Hematopoietic multipotent progenitor cell treated with erythropoietin and hydrocortisone succinate and interleukin-3 and kit ligand, for 15 days (in vitro differentiated cells): ENCODE measurements at regions not wholly inside any gene's neighbourhood (a gene's known extent, or its start where the extent isn't known, plus 50 kb on each side); places are given as distances from the start of the nearest gene placed in this dataset.

Source experiments
- DNase-seq: peaks from one replicate; pipeline ENCODE4 v3.0.0-alpha.2; 2015; ENCODE audit warnings: low spot score

- no peak for DNase-seq
Observed at GRCh38 chr12:91622037-91622436, 439.4 kb upstream of the DCN start.

GRCh38 chr12:91620992-91621391 lies 438.4 kb upstream of the DCN start:
- no peak for DNase-seq

GRCh38 chr12:91620422-91620821 lies 437.8 kb upstream of the DCN start:
- no peak for DNase-seq

GRCh38 chr12:91618281-91618680 lies 435.7 kb upstream of the DCN start:
- DNase-seq, result no peak

GRCh38 chr12:91617818-91618217 lies 435.2 kb upstream of the DCN start:
- DNase-seq, result no peak

- DNase-seq, result no peak
Observed at GRCh38 chr12:91616416-91616815, 433.8 kb upstream of the DCN start.

GRCh38 chr12:91613223-91613779 lies 430.7 kb upstream of the DCN start:
- no peak for DNase-seq

- no peak for DNase-seq
Observed at GRCh38 chr12:91610561-91610960, 427.9 kb upstream of the DCN start.

- DNase-seq, result no peak
Observed at GRCh38 chr12:91609283-91609682, 426.7 kb upstream of the DCN start.

- DNase-seq, result no peak
Observed at GRCh38 chr12:91608542-91608941, 425.9 kb upstream of the DCN start.

GRCh38 chr12:91606662-91607377 lies 424.2 kb upstream of the DCN start:
- no peak for DNase-seq

- DNase-seq, result no peak
Observed at GRCh38 chr12:91604897-91605296, 422.3 kb upstream of the DCN start.

- no peak for DNase-seq
Observed at GRCh38 chr12:91603060-91603459, 420.4 kb upstream of the DCN start.

GRCh38 chr12:91601054-91601453 lies 418.4 kb upstream of the DCN start:
- no peak for DNase-seq

- DNase-seq, result no peak
Observed at GRCh38 chr12:91594715-91595114, 412.1 kb upstream of the DCN start.

GRCh38 chr12:91591639-91591987 lies 409.0 kb upstream of the DCN start:
- no peak for DNase-seq

GRCh38 chr12:91590966-91591638 lies 408.5 kb upstream of the DCN start:
- no peak for DNase-seq

- DNase-seq, result no peak
Observed at GRCh38 chr12:91588874-91589454, 406.3 kb upstream of the DCN start.

GRCh38 chr12:91586015-91586414 lies 403.4 kb upstream of the DCN start:
- DNase-seq, result no peak

- no peak for DNase-seq
Observed at GRCh38 chr12:91582811-91583210, 400.2 kb upstream of the DCN start.

GRCh38 chr12:91579516-91580263 lies 397.1 kb upstream of the DCN start:
- no peak for DNase-seq
